ENCODE measurements at regions not wholly inside any gene's neighbourhood (a gene's known extent, or its start where the extent isn't known, plus 50 kb on each side); places are given as distances from the start of the nearest gene placed in this dataset.
"Not testable (repeated sequence)": the region's sequence is repeated elsewhere in the genome, so short reads cannot be mapped to it uniquely, and the experiment has no call there.

- Histone ChIP-seq H2AFZ (ENCODE audit: low read depth, low read length) (no peak overlapping the region), H3K27me3 (ENCODE audit: control insufficient read depth in 2 of 2, insufficient read depth in 2 of 2, low read length in 2 of 2) (peaks cover 11 to 13% of the 10 kb centered on the region in 2 experiments), H3K4me1 (ENCODE audit: control insufficient read depth, extremely low read depth, insufficient read depth, low read length) (no peaks in the 10 kb centered on the region), H3K9ac (replicated peaks; ENCODE audit: extremely low read depth, insufficient read depth, low read length) (no peak overlapping the region), H3K27ac (ENCODE audit: insufficient read depth, low read depth, low read length) (no peak overlapping the region), H3K4me2 (ENCODE audit: insufficient read depth, low read length) (no peak overlapping the region), H4K20me1 (replicated peaks; ENCODE audit: control insufficient read depth, extremely low read depth, insufficient read depth, low read length) (no peaks in the 10 kb centered on the region), H3K9me3 (replicated peaks; ENCODE audit: control insufficient read depth, insufficient read depth, low read length) (no peaks in the 10 kb centered on the region), H3K9me1 (replicated peaks; ENCODE audit: control insufficient read depth, extremely low read depth, insufficient read depth, low read length) (no peaks in the 10 kb centered on the region), H3K36me3 (ENCODE audit: control insufficient read depth in 2 of 2, extremely low read depth in 1 of 2, insufficient read depth in 2 of 2, low read length in 2 of 2) (no peaks in the 10 kb centered on the region), H3K4me3 (replicated peaks in 1 of 3; ENCODE audit: insufficient read depth in 1 of 3, low read depth in 1 of 3, low read length in 3 of 3) (no peak overlapping the region), H3K79me2 (ENCODE audit: control insufficient read depth, insufficient read depth, low read length) (no peaks in the 10 kb centered on the region)
- BruUV-seq (replicated peaks): no TSS peak
- FAIRE-seq (no peak), DNase-seq (ENCODE audit: low read depth, low spot score) (no peak)
- intact Hi-C loops (cut with micrococcal nuclease): no loop called here
- dilution Hi-C loops (cut with MboI; ENCODE audit: extremely low pct_ligation_motif_present, low sequenced_read_pairs): no loop called here
- TF ChIP-seq CTCF (IDR thresholded peaks at IDR 0.05; ENCODE audit: extremely low read depth in 1 of 2, insufficient read depth in 1 of 2, low read depth in 1 of 2, low read length in 2 of 2) (no peak), JUN (IDR thresholded peaks at IDR 0.05; ENCODE audit: borderline replicate concordance, insufficient read depth, insufficient read length, low read depth) (no peak), POLR2AphosphoS5 (IDR thresholded peaks at IDR 0.05; ENCODE audit: insufficient read depth, low read depth, low read length) (no peak), MYC (IDR thresholded peaks at IDR 0.05; ENCODE audit: low read depth, low read length) (no peak), MAX (IDR thresholded peaks at IDR 0.05; ENCODE audit: insufficient read depth, insufficient read length) (no peak), EZH2 (IDR thresholded peaks at IDR 0.05; ENCODE audit: borderline replicate concordance, low read depth, low read length, severe bottlenecking) (no peak), FOS (IDR thresholded peaks at IDR 0.05; ENCODE audit: borderline replicate concordance, insufficient read depth, low read length) (no peak), GATA2 (IDR thresholded peaks at IDR 0.05; ENCODE audit: insufficient read depth, insufficient read length, low read depth, low read length) (no peak), POLR2A (IDR thresholded peaks at IDR 0.05; ENCODE audit: low read depth, low read length) (no peak)
- ChIA-PET CTCF (no interaction called here), POLR2A (no interaction called here)
Measured at GRCh38 chr10:27349987-27350386, 109.4 kb upstream of the ACBD5 start.

- H4K20me1 ChIP-seq (replicated peaks; ENCODE audit: control insufficient read depth, extremely low read depth, insufficient read depth, low read length); DNase-seq (ENCODE audit: low read depth, low spot score); H3K4me2 ChIP-seq (ENCODE audit: insufficient read depth, low read length); H3K27ac ChIP-seq (ENCODE audit: insufficient read depth, low read depth, low read length); FAIRE-seq; H3K79me2 ChIP-seq (ENCODE audit: control insufficient read depth, insufficient read depth, low read length); intact Hi-C loops (cut with micrococcal nuclease); H3K4me3 ChIP-seq (replicated peaks in 1 of 3; ENCODE audit: insufficient read depth in 1 of 3, low read depth in 1 of 3, low read length in 3 of 3); BruUV-seq (replicated peaks); H2AFZ ChIP-seq (ENCODE audit: low read depth, low read length); H3K4me1 ChIP-seq (ENCODE audit: control insufficient read depth, extremely low read depth, insufficient read depth, low read length); CTCF ChIA-PET; H3K9me1 ChIP-seq (replicated peaks; ENCODE audit: control insufficient read depth, extremely low read depth, insufficient read depth, low read length); POLR2A ChIA-PET; H3K9ac ChIP-seq (replicated peaks; ENCODE audit: extremely low read depth, insufficient read depth, low read length); H3K36me3 ChIP-seq (ENCODE audit: control insufficient read depth in 2 of 2, extremely low read depth in 1 of 2, insufficient read depth in 2 of 2, low read length in 2 of 2); dilution Hi-C loops (cut with MboI; ENCODE audit: extremely low pct_ligation_motif_present, low sequenced_read_pairs); H3K9me3 ChIP-seq (replicated peaks; ENCODE audit: control insufficient read depth, insufficient read depth, low read length): not testable (repeated sequence)
- peaks cover 10 to 12% of the 10 kb centered on the region in 2 experiments for H3K27me3 ChIP-seq (ENCODE audit: control insufficient read depth in 2 of 2, insufficient read depth in 2 of 2, low read length in 2 of 2)
Measured at GRCh38 chr10:27347827-27348207, 107.2 kb upstream of the ACBD5 start.
